Fibroblast of lung (primary cell): ENCODE measurements at regions not wholly inside any gene's neighbourhood (a gene's known extent, or its start where the extent isn't known, plus 50 kb on each side); places are given as distances from the start of the nearest gene placed in this dataset.

Source experiments
- EZH2 ChIP-seq: IDR thresholded peaks from 2 replicates; pipeline ENCODE4 v1.5.1; 2012; ENCODE audit warnings: low read length, control low read depth, mild to moderate bottlenecking; ENCODE audit errors: missing control alignments
- TF ChIP-seq, protein P1 (sequence below), 2 donors: IDR thresholded peaks in 1 of 2; conservative IDR thresholded peaks in 1 of 2; 1 replicate in 1 of 2; 2 replicates in 1 of 2; pipeline ENCODE4 v1.5.1; 2011 to 2012; ENCODE audit warnings: low read length in 2 of 2, control low read depth in 1 of 2, inconsistent platforms in 1 of 2, low read depth in 1 of 2, mild to moderate bottlenecking in 1 of 2

DNA sequence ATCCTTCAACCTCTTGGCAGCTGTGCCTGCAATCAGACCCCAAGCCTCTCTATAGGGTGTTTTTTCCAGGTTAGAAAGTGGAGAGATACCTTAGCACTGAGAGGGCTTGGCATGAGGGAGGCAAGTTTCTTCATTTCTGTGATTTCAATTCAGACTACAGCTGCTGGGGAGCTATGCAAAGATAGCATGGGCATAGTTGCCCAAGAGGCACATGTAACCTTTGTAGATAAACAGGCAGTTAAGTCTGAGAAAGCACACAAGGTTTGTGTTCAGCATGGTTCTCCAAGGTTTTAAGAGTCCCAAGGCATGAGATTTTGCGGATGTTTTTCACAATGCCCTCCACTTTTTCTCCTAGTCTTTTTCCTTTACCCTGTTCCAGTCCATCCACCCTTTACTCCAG, 385.0 kb upstream of the ETAA1 start:
- no peak for TF ChIP-seq EZH2
- TF ChIP-seq, protein P1, sequence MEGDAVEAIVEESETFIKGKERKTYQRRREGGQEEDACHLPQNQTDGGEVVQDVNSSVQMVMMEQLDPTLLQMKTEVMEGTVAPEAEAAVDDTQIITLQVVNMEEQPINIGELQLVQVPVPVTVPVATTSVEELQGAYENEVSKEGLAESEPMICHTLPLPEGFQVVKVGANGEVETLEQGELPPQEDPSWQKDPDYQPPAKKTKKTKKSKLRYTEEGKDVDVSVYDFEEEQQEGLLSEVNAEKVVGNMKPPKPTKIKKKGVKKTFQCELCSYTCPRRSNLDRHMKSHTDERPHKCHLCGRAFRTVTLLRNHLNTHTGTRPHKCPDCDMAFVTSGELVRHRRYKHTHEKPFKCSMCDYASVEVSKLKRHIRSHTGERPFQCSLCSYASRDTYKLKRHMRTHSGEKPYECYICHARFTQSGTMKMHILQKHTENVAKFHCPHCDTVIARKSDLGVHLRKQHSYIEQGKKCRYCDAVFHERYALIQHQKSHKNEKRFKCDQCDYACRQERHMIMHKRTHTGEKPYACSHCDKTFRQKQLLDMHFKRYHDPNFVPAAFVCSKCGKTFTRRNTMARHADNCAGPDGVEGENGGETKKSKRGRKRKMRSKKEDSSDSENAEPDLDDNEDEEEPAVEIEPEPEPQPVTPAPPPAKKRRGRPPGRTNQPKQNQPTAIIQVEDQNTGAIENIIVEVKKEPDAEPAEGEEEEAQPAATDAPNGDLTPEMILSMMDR (conservative IDR thresholded peaks at IDR 0.05 in 1 of 2, IDR thresholded peaks at IDR 0.05 in 1 of 2; ENCODE audit: low read depth in 1 of 2, low read length in 2 of 2): no peak
